ENCODE measurements at regions not wholly inside any gene's neighbourhood (a gene's known extent, or its start where the extent isn't known, plus 50 kb on each side); places are given as distances from the start of the nearest gene placed in this dataset.
A peak's percentile ranks its signal among the peaks of the same experiment; 100 is the strongest.

DNA sequence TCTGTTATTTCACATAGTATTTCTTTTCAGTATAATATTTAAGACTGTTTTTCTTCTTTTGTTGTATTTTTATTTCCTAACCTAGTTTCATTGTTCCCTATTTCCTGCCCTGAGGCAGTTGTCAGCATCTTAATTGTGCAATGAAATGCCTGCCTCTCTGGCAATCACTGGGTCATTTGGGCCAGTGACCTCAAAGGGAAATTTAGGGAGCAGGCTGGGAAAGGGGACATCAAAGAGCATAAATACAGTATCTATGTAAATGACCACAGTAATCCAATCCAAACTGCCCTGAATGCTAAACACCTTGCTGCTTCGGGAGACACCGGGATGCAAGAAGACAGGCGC, 147.8 kb downstream of the TLR5 start:
- ATAC-seq (no peak), DNase-seq (no peak)
- Histone ChIP-seq H3K4me3 (ENCODE audit: low read length) (no peak overlapping the region), H3K4me1 (ENCODE audit: insufficient read depth, low read length) (peaks cover 19% of the 10 kb centered on the region), H4K20me1 (ENCODE audit: low read length) (no peaks in the 10 kb centered on the region), H3K27me3 (ENCODE audit: low read length) (no peaks in the 10 kb centered on the region), H3K9me2 (replicated peaks; ENCODE audit: low read length) (no peaks in the 10 kb centered on the region), H3K9me3 (ENCODE audit: low read length) (no peaks in the 10 kb centered on the region), H3K36me3 (ENCODE audit: low read depth, low read length) (no peaks in the 10 kb centered on the region), H3F3A (ENCODE audit: low read length, unreplicated experiment) (no peaks in the 10 kb centered on the region), H3K27ac (ENCODE audit: low read length) (no peak overlapping the region), H3K4me2 (ENCODE audit: low read length) (peak overlapping the region; percentile 31), H3K79me2 (ENCODE audit: low read length) (no peaks in the 10 kb centered on the region), H3K9ac (ENCODE audit: low read length) (no peak overlapping the region), H2AFZ (ENCODE audit: low read length) (no peak overlapping the region)
- ChIA-PET POLR2A (ENCODE audit: unreplicated experiment) (no interaction called here), CTCF (no interaction called here)
- TF ChIP-seq EZH2phosphoT487 (IDR thresholded peaks at IDR 0.05; ENCODE audit: borderline replicate concordance, low read length) (no peak), EZH2 (IDR thresholded peaks at IDR 0.05; ENCODE audit: low read length, unreplicated experiment) (no peak)
- TF ChIP-seq, protein P1, sequence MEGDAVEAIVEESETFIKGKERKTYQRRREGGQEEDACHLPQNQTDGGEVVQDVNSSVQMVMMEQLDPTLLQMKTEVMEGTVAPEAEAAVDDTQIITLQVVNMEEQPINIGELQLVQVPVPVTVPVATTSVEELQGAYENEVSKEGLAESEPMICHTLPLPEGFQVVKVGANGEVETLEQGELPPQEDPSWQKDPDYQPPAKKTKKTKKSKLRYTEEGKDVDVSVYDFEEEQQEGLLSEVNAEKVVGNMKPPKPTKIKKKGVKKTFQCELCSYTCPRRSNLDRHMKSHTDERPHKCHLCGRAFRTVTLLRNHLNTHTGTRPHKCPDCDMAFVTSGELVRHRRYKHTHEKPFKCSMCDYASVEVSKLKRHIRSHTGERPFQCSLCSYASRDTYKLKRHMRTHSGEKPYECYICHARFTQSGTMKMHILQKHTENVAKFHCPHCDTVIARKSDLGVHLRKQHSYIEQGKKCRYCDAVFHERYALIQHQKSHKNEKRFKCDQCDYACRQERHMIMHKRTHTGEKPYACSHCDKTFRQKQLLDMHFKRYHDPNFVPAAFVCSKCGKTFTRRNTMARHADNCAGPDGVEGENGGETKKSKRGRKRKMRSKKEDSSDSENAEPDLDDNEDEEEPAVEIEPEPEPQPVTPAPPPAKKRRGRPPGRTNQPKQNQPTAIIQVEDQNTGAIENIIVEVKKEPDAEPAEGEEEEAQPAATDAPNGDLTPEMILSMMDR (conservative IDR thresholded peaks at IDR 0.05; ENCODE audit: low read depth, low read length): no peak
- intact Hi-C loops (cut with micrococcal nuclease): loop anchor here (2.0 kb wide), 1 partner anchor 20 kb away; no protein-coding TSS in a partner anchor
- no TSS peak for BruUV-seq (replicated peaks)

DNA sequence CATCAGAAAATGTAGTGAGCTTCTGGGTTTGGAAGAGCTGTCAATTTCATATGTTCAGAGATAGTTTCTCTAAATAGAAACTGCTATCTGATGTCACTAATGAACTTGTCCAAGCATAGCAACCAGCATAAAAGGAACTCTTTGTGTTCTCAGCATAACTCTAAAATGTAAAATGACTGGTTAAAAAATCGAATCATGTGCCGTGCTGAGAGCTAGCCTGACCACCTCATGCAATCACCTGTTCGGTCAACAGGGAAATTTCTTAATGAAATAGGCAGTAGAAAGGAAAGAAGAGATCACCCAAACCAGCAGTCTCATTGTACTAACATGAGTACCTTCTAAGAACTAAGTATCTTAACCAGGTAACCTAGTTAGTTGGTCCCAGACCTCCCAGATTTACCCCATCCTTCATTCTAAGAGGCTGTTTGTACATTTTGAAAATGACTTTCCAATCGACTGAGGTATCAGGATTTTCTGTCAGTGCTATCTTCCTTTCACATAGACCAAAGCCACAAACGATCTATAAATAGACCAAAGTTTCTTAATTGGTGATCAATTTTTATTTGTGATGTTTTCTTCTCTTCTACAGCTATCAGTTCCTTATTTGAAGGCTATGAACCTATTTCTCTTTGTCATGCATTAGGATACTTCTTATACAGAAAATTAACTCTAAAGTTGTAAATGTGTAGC, 147.3 kb downstream of the TLR5 start:
- no peak overlapping the region for H2AFZ ChIP-seq (ENCODE audit: low read length)
- no peaks in the 10 kb centered on the region for H4K20me1 ChIP-seq (ENCODE audit: low read length)
- no peak overlapping the region for H3K4me3 ChIP-seq (ENCODE audit: low read length)
- H3K27ac ChIP-seq (ENCODE audit: low read length): no peak overlapping the region
- H3K27me3 ChIP-seq (ENCODE audit: low read length): no peaks in the 10 kb centered on the region
- H3K4me2 ChIP-seq (ENCODE audit: low read length): no peak overlapping the region
- peaks cover 23% of the 10 kb centered on the region for H3K4me1 ChIP-seq (ENCODE audit: insufficient read depth, low read length)
- H3K9me2 ChIP-seq (replicated peaks; ENCODE audit: low read length): no peaks in the 10 kb centered on the region
- no peak for ATAC-seq
- ChIA-PET POLR2A (ENCODE audit: unreplicated experiment) (no interaction called here), CTCF (no interaction called here)
- TF ChIP-seq, protein P1 (conservative IDR thresholded peaks at IDR 0.05; ENCODE audit: low read depth, low read length): no peak
- TF ChIP-seq EZH2 (IDR thresholded peaks at IDR 0.05; ENCODE audit: low read length, unreplicated experiment) (no peak), EZH2phosphoT487 (IDR thresholded peaks at IDR 0.05; ENCODE audit: borderline replicate concordance, low read length) (no peak)
- H3K79me2 ChIP-seq (ENCODE audit: low read length): no peaks in the 10 kb centered on the region
- no peaks in the 10 kb centered on the region for H3K9me3 ChIP-seq (ENCODE audit: low read length)
- no peaks in the 10 kb centered on the region for H3K36me3 ChIP-seq (ENCODE audit: low read depth, low read length)
- no peak for DNase-seq
- no TSS peak for BruUV-seq (replicated peaks)
- intact Hi-C loops (cut with micrococcal nuclease): loop anchor here (2.0 kb wide), 1 partner anchor 21 kb away; no protein-coding TSS in a partner anchor
- no peak overlapping the region for H3K9ac ChIP-seq (ENCODE audit: low read length)
- H3F3A ChIP-seq (ENCODE audit: low read length, unreplicated experiment): no peaks in the 10 kb centered on the region

DNA sequence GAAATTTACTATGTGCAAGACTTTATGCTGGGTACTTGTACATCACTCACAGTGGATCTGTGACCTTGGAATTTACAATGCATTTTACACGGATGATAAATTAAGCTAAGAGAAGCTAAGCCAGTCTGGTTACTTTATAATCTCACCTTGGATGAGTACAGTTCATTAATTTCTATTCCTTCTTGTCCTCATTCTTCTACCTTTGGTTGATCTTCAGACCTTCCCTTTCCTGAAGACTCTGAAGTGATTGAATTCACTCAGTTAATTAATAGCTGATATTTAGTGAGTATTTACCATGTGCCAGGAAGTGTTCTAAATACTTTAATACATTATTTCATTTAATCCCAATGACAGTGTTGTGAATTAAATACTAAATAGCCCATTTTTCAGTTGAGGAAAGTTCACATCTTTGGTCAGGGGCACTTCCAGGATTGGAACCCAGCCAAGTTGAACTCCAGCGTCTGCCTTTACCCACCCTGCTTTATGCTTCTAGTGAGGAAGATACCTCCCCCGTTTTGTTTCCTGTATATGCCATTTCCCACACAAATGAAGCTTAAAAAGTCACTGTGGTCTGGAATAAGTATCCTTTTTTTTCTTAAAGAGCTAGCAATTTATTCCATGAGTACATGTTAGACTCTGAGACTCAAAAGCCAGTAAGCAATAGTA, 146.6 kb downstream of the TLR5 start:
- no peaks in the 10 kb centered on the region for H3K27me3 ChIP-seq (ENCODE audit: low read length)
- H3K4me3 ChIP-seq (ENCODE audit: low read length): no peak overlapping the region
- no peak overlapping the region for H2AFZ ChIP-seq (ENCODE audit: low read length)
- no peaks in the 10 kb centered on the region for H3K79me2 ChIP-seq (ENCODE audit: low read length)
- no peak overlapping the region for H3K4me2 ChIP-seq (ENCODE audit: low read length)
- H3K9ac ChIP-seq (ENCODE audit: low read length): no peak overlapping the region
- H3F3A ChIP-seq (ENCODE audit: low read length, unreplicated experiment): no peaks in the 10 kb centered on the region
- no TSS peak for BruUV-seq (replicated peaks)
- ATAC-seq (no peak), DNase-seq (no peak)
- no peaks in the 10 kb centered on the region for H4K20me1 ChIP-seq (ENCODE audit: low read length)
- ChIA-PET POLR2A (ENCODE audit: unreplicated experiment) (interaction anchor here (0.6 kb wide), 1 partner anchor 936 kb away, joined by 7 read pairs; no protein-coding TSS in a partner anchor), CTCF (interaction anchor here (0.6 kb wide), 1 partner anchor 169 kb away, joined by 3 read pairs; no protein-coding TSS in a partner anchor)
- H3K9me2 ChIP-seq (replicated peaks; ENCODE audit: low read length): no peaks in the 10 kb centered on the region
- H3K4me1 ChIP-seq (ENCODE audit: insufficient read depth, low read length): peaks cover 29% of the 10 kb centered on the region
- H3K9me3 ChIP-seq (ENCODE audit: low read length): no peaks in the 10 kb centered on the region
- H3K27ac ChIP-seq (ENCODE audit: low read length): no peak overlapping the region
- intact Hi-C loops (cut with micrococcal nuclease): no loop called here
- no peaks in the 10 kb centered on the region for H3K36me3 ChIP-seq (ENCODE audit: low read depth, low read length)
- TF ChIP-seq EZH2phosphoT487 (IDR thresholded peaks at IDR 0.05; ENCODE audit: borderline replicate concordance, low read length): no peak
- TF ChIP-seq, protein P1 (conservative IDR thresholded peaks at IDR 0.05; ENCODE audit: low read depth, low read length): no peak

Measured in PC-3 (cell line).